Kasumi-1 (cell line): ENCODE measurements at regions not wholly inside any gene's neighbourhood (a gene's known extent, or its start where the extent isn't known, plus 50 kb on each side); places are given as distances from the start of the nearest gene placed in this dataset.

Source experiments
- DNase-seq, 2 experiments: peaks; one replicate each; lab custom pipeline; 2025; lab: John Stamatoyannopoulos, UW

GRCh38 chr6:56377295-56377694 lies 129.9 kb upstream of the COL21A1 start:
- no peak for DNase-seq

- no peak for DNase-seq
Measured at GRCh38 chr6:56375806-56376205, 128.4 kb upstream of the COL21A1 start.

GRCh38 chr6:56374841-56375369 lies 127.5 kb upstream of the COL21A1 start:
- DNase-seq: no peak

- DNase-seq: no peak
Measured at GRCh38 chr6:56372406-56372995, 125.1 kb upstream of the COL21A1 start.

- DNase-seq: peak; percentile 81 to 85
Measured at GRCh38 chr6:56370561-56371211, 123.3 kb upstream of the COL21A1 start.

GRCh38 chr6:56370127-56370540 lies 122.8 kb upstream of the COL21A1 start:
- DNase-seq: no peak

GRCh38 chr6:56368491-56368890 lies 121.1 kb upstream of the COL21A1 start:
- no peak for DNase-seq

- DNase-seq: no peak
Measured at GRCh38 chr6:56366141-56366852, 118.9 kb upstream of the COL21A1 start.

GRCh38 chr6:56364827-56365339 lies 117.5 kb upstream of the COL21A1 start:
- no peak for DNase-seq

- DNase-seq: no peak
Measured at GRCh38 chr6:56364431-56364826, 117.0 kb upstream of the COL21A1 start.

- DNase-seq: no peak
Measured at GRCh38 chr6:56363796-56364430, 116.5 kb upstream of the COL21A1 start.

- no peak for DNase-seq
Measured at GRCh38 chr6:56361812-56362211, 114.4 kb upstream of the COL21A1 start.

- DNase-seq: peak; percentile 79 to 82
Measured at GRCh38 chr6:56359201-56359899, 112.0 kb upstream of the COL21A1 start.

GRCh38 chr6:56357616-56358373 lies 110.4 kb upstream of the COL21A1 start:
- DNase-seq: no peak

- no peak for DNase-seq
Measured at GRCh38 chr6:56356426-56356825, 109.0 kb upstream of the COL21A1 start.

- no peak for DNase-seq
Measured at GRCh38 chr6:56353860-56354259, 106.5 kb upstream of the COL21A1 start.

GRCh38 chr6:56350628-56351260 lies 103.4 kb upstream of the COL21A1 start:
- no peak for DNase-seq

- no peak for DNase-seq
Measured at GRCh38 chr6:56349194-56349593, 101.8 kb upstream of the COL21A1 start.

GRCh38 chr6:56348578-56348977 lies 101.2 kb upstream of the COL21A1 start:
- DNase-seq: no peak

- no peak for DNase-seq
Measured at GRCh38 chr6:56347526-56347925, 100.1 kb upstream of the COL21A1 start.
